Mesendoderm (in vitro differentiated cells): ENCODE measurements at regions not wholly inside any gene's neighbourhood (a gene's known extent, or its start where the extent isn't known, plus 50 kb on each side); places are given as distances from the start of the nearest gene placed in this dataset.

Source experiments
- DNase-seq: peaks from one replicate; pipeline ENCODE4 v3.0.0; 2013
- H2AK5ac ChIP-seq: 2 replicates; pipeline ENCODE4 v1.6.1; 2013; ENCODE audit warnings: low read length, inconsistent platforms
- H2BK120ac ChIP-seq: 2 replicates; pipeline ENCODE4 v1.6.1; 2013; ENCODE audit warnings: low read depth, mild to moderate bottlenecking, low read length, moderate library complexity, mixed read lengths
- H2BK15ac ChIP-seq: replicated peaks from 2 replicates; pipeline ENCODE4 v1.6.1; 2013; ENCODE audit warnings: low read depth, mild to moderate bottlenecking, moderate library complexity
- H2BK5ac ChIP-seq: 2 replicates; pipeline ENCODE4 v1.6.1; 2013; ENCODE audit warnings: low read length, inconsistent platforms
- H3K18ac ChIP-seq: 2 replicates; pipeline ENCODE4 v1.6.1; 2013; ENCODE audit warnings: mild to moderate bottlenecking, low read length, mixed read lengths
- H3K23ac ChIP-seq: one replicate; pipeline ENCODE4 v1.6.1; 2013; ENCODE audit warnings: low read length
- H3K27ac ChIP-seq: 2 replicates; pipeline ENCODE4 v1.5.1; 2013; ENCODE audit warnings: low read depth, mild to moderate bottlenecking, inconsistent platforms, low read length, moderate library complexity
- H3K27me3 ChIP-seq: 2 replicates; pipeline ENCODE4 v1.6.1; 2013; ENCODE audit warnings: low read length, control low read depth, mild to moderate bottlenecking, inconsistent platforms; ENCODE audit not compliant: insufficient read depth, poor library complexity
- H3K36me3 ChIP-seq: 2 replicates; pipeline ENCODE4 v1.6.1; 2013; ENCODE audit warnings: low read length, inconsistent platforms; ENCODE audit not compliant: control insufficient read depth, insufficient read depth
- H3K4ac ChIP-seq: one replicate; pipeline ENCODE4 v1.6.1; 2013; ENCODE audit warnings: low read depth, mild to moderate bottlenecking, low read length, moderate library complexity
- H3K4me1 ChIP-seq: 2 replicates; pipeline ENCODE4 v1.6.1; 2013; ENCODE audit warnings: low read depth, low read length, inconsistent platforms; ENCODE audit not compliant: control insufficient read depth
- H3K4me2 ChIP-seq: 2 replicates; pipeline ENCODE4 v1.6.1; 2013; ENCODE audit warnings: low read length
- H3K4me3 ChIP-seq: 2 replicates; pipeline ENCODE4 v1.5.1; 2013; ENCODE audit warnings: mild to moderate bottlenecking, low read length
- H3K56ac ChIP-seq: one replicate; pipeline ENCODE4 v1.6.1; 2013; ENCODE audit warnings: low read length
- H3K79me1 ChIP-seq: 2 replicates; pipeline ENCODE4 v1.6.1; 2013; ENCODE audit warnings: low read length, inconsistent platforms
- H3K79me2 ChIP-seq: 2 replicates; pipeline ENCODE4 v1.6.1; 2013; ENCODE audit warnings: mild to moderate bottlenecking, low read length; ENCODE audit not compliant: control insufficient read depth, insufficient read depth
- H3K9ac ChIP-seq: 2 replicates; pipeline ENCODE4 v1.6.1; 2013; ENCODE audit warnings: low read length, inconsistent platforms
- H4K5ac ChIP-seq: one replicate; pipeline ENCODE4 v1.6.1; 2013; ENCODE audit warnings: low read length
- H4K8ac ChIP-seq: one replicate; pipeline ENCODE4 v1.6.1; 2013; ENCODE audit warnings: low read depth, mild to moderate bottlenecking, control low read depth, low read length, moderate library complexity
- WGBS: extraction: QIAGEN DNeasy Blood & Tissue Kit; methylation state at CpG from one replicate; pipeline ENCODE4 v1.1.7; 2013; ENCODE audit warnings: low lambda C conversion rate, missing lambda C conversion rate; ENCODE audit not compliant: insufficient coverage; ENCODE audit errors: extremely low coverage; 5-methylcytosine and 5-hydroxymethylcytosine counted together

DNA sequence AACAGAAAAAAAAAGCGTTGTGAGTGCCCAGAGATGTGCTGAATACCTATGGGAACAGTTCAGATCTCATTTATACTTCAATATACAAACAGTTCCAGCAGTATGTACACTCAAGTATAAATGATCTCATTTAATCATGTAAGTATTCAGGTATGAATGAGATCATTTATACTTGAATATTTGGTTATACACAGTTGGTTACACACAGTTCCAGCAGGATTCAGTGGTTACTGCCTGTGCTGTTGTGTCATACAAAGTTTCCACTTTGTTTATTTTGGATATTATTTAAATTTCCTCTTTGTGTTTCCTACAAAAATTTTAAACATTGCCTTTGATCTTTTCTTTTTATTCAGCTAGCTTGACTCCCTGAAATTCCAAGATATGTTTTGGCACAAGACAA lies 293.5 kb upstream of the SLC39A10 start:
- no peak overlapping the region for H3K9ac ChIP-seq
- no peak overlapping the region for H2AK5ac ChIP-seq
- WGBS, result no CpG with 5 or more reads among the region's 1 CpG
- H3K56ac ChIP-seq, result no peak overlapping the region
- no peak overlapping the region for H4K8ac ChIP-seq
- H3K4me2 ChIP-seq, result no peak overlapping the region
- H3K36me3 ChIP-seq, result no peaks in the 10 kb centered on the region
- H3K4me3 ChIP-seq, result no peak overlapping the region
- H3K79me1 ChIP-seq, result no peaks in the 10 kb centered on the region
- H3K23ac ChIP-seq, result no peak overlapping the region
- H3K27me3 ChIP-seq, result no peaks in the 10 kb centered on the region
- no peak overlapping the region for H3K27ac ChIP-seq
- no peak overlapping the region for H2BK120ac ChIP-seq
- H3K79me2 ChIP-seq, result no peaks in the 10 kb centered on the region
- no peak overlapping the region for H2BK15ac ChIP-seq
- H2BK5ac ChIP-seq, result no peak overlapping the region
- no peak overlapping the region for H3K4ac ChIP-seq
- H3K4me1 ChIP-seq, result no peaks in the 10 kb centered on the region
- DNase-seq, result no peak
- no peak overlapping the region for H3K18ac ChIP-seq
- no peak overlapping the region for H4K5ac ChIP-seq

- no peak overlapping the region for H3K4ac ChIP-seq
- no CpG with 5 or more reads among the region's 1 CpG for WGBS
- H3K18ac ChIP-seq, result no peak overlapping the region
- H3K4me1 ChIP-seq, result no peaks in the 10 kb centered on the region
- H3K9ac ChIP-seq, result no peak overlapping the region
- H2BK15ac ChIP-seq, result no peak overlapping the region
- no peak overlapping the region for H3K4me2 ChIP-seq
- no peak overlapping the region for H4K5ac ChIP-seq
- H2BK5ac ChIP-seq, result no peak overlapping the region
- no peaks in the 10 kb centered on the region for H3K27me3 ChIP-seq
- no peaks in the 10 kb centered on the region for H3K36me3 ChIP-seq
- no peak overlapping the region for H3K4me3 ChIP-seq
- no peak overlapping the region for H2BK120ac ChIP-seq
- H3K79me2 ChIP-seq, result no peaks in the 10 kb centered on the region
- H4K8ac ChIP-seq, result no peak overlapping the region
- H2AK5ac ChIP-seq, result no peak overlapping the region
- no peak overlapping the region for H3K27ac ChIP-seq
- no peak overlapping the region for H3K23ac ChIP-seq
- DNase-seq, result no peak
- H3K56ac ChIP-seq, result no peak overlapping the region
- H3K79me1 ChIP-seq, result no peaks in the 10 kb centered on the region
These were observed 296.8 kb upstream of the SLC39A10 start for GRCh38 chr2:195360242-195360641.

DNA sequence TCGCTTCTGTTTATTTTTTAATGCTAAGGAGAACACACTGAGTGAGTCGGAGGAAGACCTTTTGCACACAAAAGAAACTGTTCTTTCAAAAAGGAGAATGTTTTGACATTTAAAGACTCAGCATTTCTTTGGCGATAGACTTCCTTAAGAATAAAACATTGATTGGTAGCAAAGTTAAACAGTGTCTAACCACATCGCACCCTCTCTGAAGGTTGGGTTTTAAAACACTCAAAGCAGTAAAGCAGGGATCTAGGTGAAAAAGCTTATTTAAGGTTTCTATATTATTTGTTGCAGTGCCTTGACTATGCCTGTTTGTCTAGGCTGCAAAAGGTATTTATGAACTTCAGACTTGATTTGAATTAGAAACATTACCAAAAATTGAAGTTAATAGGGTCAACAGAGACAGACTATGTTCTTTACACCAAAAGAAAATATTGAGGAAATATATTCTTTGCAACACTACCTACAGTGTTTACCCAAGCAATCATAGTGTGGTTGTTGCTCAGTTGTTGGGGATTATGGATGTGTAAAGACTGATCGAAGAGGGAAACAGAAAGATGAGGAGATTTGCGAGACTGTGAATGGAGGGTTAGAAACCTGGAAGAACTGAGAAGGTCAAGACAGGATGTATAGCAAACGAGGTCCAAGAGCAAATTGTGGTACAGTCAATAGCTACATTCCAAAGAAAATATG lies 297.8 kb upstream of the SLC39A10 start:
- no peak overlapping the region for H4K5ac ChIP-seq

GRCh38 chr2:195356920-195357440 lies 300.0 kb upstream of the SLC39A10 start:
- WGBS, result no CpG with 5 or more reads among the region's 4 CpGs
- Histone ChIP-seq H4K5ac (no peak overlapping the region), H2AK5ac (no peak overlapping the region)

More for the DNA sequence above, 297.8 kb upstream of the SLC39A10 start:
- Histone ChIP-seq H3K4me1 (no peaks in the 10 kb centered on the region), H2AK5ac (no peak overlapping the region), H3K79me1 (no peaks in the 10 kb centered on the region), H3K9ac (no peak overlapping the region), H3K18ac (no peak overlapping the region), H3K79me2 (no peaks in the 10 kb centered on the region), H3K4ac (no peak overlapping the region), H3K36me3 (no peaks in the 10 kb centered on the region), H3K4me2 (no peak overlapping the region), H2BK120ac (no peak overlapping the region), H3K56ac (no peak overlapping the region), H2BK5ac (no peak overlapping the region), H2BK15ac (no peak overlapping the region), H3K4me3 (no peak overlapping the region), H3K27ac (no peak overlapping the region), H3K23ac (no peak overlapping the region), H3K27me3 (no peaks in the 10 kb centered on the region), H4K8ac (no peak overlapping the region)
- DNase-seq, result no peak
- no CpG with 5 or more reads among the region's 7 CpGs for WGBS

DNA sequence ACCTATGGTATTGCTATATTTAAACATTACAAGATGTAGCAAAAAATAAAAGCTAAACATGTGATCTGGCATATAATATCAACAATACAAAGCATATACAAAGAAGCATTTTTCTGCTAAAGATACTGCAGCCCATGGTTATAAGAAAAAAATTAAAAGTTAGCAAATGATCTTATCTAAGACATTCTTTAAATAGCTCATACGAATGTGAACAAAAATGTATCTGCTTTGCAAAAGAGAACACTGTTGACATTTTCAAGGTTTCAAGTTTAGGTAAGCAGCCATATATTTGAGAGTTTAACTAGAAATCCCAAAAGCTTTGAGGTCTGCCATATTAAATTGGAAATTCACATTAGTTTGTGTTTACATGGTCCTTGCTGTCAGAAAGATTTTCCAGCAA lies 301.0 kb upstream of the SLC39A10 start:
- H3K36me3 ChIP-seq, result no peaks in the 10 kb centered on the region
- H3K79me1 ChIP-seq, result no peaks in the 10 kb centered on the region
- no peak overlapping the region for H3K4ac ChIP-seq
- no peak overlapping the region for H2BK120ac ChIP-seq
- H3K4me1 ChIP-seq, result no peaks in the 10 kb centered on the region
- no peak for DNase-seq
- WGBS, result no CpG with 5 or more reads among the region's 1 CpG
- H3K27me3 ChIP-seq, result no peaks in the 10 kb centered on the region
- no peak overlapping the region for H3K4me2 ChIP-seq
- H3K23ac ChIP-seq, result no peak overlapping the region
- H3K9ac ChIP-seq, result no peak overlapping the region
- no peak overlapping the region for H2BK5ac ChIP-seq
- H2BK15ac ChIP-seq, result no peak overlapping the region
- no peaks in the 10 kb centered on the region for H3K79me2 ChIP-seq
- no peak overlapping the region for H4K5ac ChIP-seq
- H3K18ac ChIP-seq, result no peak overlapping the region
- H4K8ac ChIP-seq, result no peak overlapping the region
- no peak overlapping the region for H3K56ac ChIP-seq
- H2AK5ac ChIP-seq, result no peak overlapping the region
- no peak overlapping the region for H3K27ac ChIP-seq
- H3K4me3 ChIP-seq, result no peak overlapping the region

More at GRCh38 chr2:195356920-195357440, 300.0 kb upstream of the SLC39A10 start:
- Histone ChIP-seq H3K4me2 (no peak overlapping the region), H4K8ac (no peak overlapping the region), H2BK15ac (no peak overlapping the region), H3K4me1 (no peaks in the 10 kb centered on the region), H3K79me1 (no peaks in the 10 kb centered on the region), H3K4ac (no peak overlapping the region), H3K23ac (no peak overlapping the region), H3K9ac (no peak overlapping the region), H3K27me3 (no peaks in the 10 kb centered on the region), H3K79me2 (no peaks in the 10 kb centered on the region), H3K27ac (no peak overlapping the region), H3K18ac (no peak overlapping the region), H3K36me3 (no peaks in the 10 kb centered on the region), H2BK120ac (no peak overlapping the region), H3K4me3 (no peak overlapping the region), H2BK5ac (no peak overlapping the region), H3K56ac (no peak overlapping the region)
- DNase-seq, result peak; percentile 15

DNA sequence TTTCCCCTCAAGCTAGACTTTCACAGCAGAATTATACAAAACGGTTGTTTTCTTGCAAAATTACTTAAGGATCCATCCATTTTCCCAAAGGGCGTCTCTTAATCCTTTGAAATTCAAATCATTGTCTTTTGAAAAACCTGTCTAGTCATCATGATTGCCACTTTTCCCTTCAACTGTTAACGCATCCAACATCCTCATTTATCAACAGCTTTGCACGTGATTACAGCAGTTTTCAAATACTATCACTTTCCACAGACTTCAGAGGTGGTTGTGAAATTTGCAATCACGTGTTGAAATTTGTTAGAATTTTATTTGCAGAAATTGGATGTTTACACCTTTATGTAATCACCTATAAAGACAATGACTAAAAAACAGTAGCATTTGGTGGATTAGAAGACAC lies 304.4 kb upstream of the SLC39A10 start:
- Histone ChIP-seq H3K79me2 (no peaks in the 10 kb centered on the region), H2AK5ac (no peak overlapping the region), H3K79me1 (no peaks in the 10 kb centered on the region), H4K5ac (no peak overlapping the region), H3K36me3 (no peaks in the 10 kb centered on the region), H4K8ac (no peak overlapping the region), H3K9ac (no peak overlapping the region), H3K4me3 (no peak overlapping the region), H3K56ac (no peak overlapping the region), H3K23ac (no peak overlapping the region), H2BK120ac (no peak overlapping the region), H3K4ac (no peak overlapping the region), H3K4me2 (no peak overlapping the region), H3K4me1 (no peaks in the 10 kb centered on the region), H3K27ac (no peak overlapping the region), H2BK5ac (no peak overlapping the region), H3K27me3 (no peaks in the 10 kb centered on the region), H3K18ac (no peak overlapping the region), H2BK15ac (no peak overlapping the region)
- no CpG with 5 or more reads among the region's 5 CpGs for WGBS
- DNase-seq, result peak; percentile 50
